ENCODE measurements at regions not wholly inside any gene's neighbourhood (a gene's known extent, or its start where the extent isn't known, plus 50 kb on each side); places are given as distances from the start of the nearest gene placed in this dataset.

DNA sequence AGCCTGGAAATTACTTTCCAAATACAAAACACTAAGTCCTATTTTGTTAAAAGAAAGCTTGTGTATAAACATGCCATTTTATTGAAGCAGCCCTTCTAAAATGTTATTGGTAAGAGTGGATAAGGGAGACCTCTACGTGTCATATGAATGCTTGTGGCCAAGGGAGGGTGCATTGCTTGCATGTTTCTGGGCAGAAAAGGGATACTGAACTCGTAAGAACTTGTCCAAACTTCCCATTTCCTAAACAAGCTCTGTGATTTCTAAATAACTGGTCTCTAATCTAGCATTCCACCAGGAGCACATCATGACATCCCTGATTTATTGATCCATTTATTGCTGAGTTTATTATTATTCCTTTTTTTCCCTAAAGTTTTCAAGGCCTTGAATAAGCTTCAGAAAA is 474.1 kb downstream of the CD109 start:
- TF ChIP-seq CTCF (IDR thresholded peaks at IDR 0.05; ENCODE audit: poor library complexity, severe bottlenecking) (no peak), POLR2AphosphoS5 (IDR thresholded peaks at IDR 0.05) (no peak), RAD21 (conservative IDR thresholded peaks at IDR 0.05) (no peak), EZH2 (IDR thresholded peaks at IDR 0.05; ENCODE audit: borderline replicate concordance, insufficient read depth, low read length, poor library complexity, severe bottlenecking) (no peak), TAF1 (IDR thresholded peaks at IDR 0.05; ENCODE audit: low read depth) (no peak), EP300 (conservative IDR thresholded peaks at IDR 0.05; ENCODE audit: poor library complexity, severe bottlenecking) (no peak), SMC3 (conservative IDR thresholded peaks at IDR 0.05; ENCODE audit: poor library complexity) (no peak)
- TF ChIP-seq, protein P1, sequence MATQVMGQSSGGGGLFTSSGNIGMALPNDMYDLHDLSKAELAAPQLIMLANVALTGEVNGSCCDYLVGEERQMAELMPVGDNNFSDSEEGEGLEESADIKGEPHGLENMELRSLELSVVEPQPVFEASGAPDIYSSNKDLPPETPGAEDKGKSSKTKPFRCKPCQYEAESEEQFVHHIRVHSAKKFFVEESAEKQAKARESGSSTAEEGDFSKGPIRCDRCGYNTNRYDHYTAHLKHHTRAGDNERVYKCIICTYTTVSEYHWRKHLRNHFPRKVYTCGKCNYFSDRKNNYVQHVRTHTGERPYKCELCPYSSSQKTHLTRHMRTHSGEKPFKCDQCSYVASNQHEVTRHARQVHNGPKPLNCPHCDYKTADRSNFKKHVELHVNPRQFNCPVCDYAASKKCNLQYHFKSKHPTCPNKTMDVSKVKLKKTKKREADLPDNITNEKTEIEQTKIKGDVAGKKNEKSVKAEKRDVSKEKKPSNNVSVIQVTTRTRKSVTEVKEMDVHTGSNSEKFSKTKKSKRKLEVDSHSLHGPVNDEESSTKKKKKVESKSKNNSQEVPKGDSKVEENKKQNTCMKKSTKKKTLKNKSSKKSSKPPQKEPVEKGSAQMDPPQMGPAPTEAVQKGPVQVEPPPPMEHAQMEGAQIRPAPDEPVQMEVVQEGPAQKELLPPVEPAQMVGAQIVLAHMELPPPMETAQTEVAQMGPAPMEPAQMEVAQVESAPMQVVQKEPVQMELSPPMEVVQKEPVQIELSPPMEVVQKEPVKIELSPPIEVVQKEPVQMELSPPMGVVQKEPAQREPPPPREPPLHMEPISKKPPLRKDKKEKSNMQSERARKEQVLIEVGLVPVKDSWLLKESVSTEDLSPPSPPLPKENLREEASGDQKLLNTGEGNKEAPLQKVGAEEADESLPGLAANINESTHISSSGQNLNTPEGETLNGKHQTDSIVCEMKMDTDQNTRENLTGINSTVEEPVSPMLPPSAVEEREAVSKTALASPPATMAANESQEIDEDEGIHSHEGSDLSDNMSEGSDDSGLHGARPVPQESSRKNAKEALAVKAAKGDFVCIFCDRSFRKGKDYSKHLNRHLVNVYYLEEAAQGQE (IDR thresholded peaks at IDR 0.05; ENCODE audit: borderline replicate concordance), result no peak

Data from neural cell (in vitro differentiated cells).